Coronary artery (tissue), 2 donors: ENCODE measurements at regions not wholly inside any gene's neighbourhood (a gene's known extent, or its start where the extent isn't known, plus 50 kb on each side); places are given as distances from the start of the nearest gene placed in this dataset.

ENCODE experiments used
- DNase-seq: peaks from one replicate; pipeline ENCODE4 v3.0.0-alpha.2; 2017; ENCODE audit warnings: low spot score
- H3K27ac ChIP-seq, 2 donors: fragments of 200-600 bp; sonication (generic); one replicate each; pipeline ENCODE4 v1.5.1; 2016 to 2019
- H3K4me3 ChIP-seq: fragments of 200-600 bp; sonication (generic); 2 replicates; pipeline ENCODE4 v1.5.1; 2016; ENCODE audit warnings: mild to moderate bottlenecking, moderate library complexity
- TF ChIP-seq, protein P1 (sequence below): fragments of 200-600 bp; sonication (generic); IDR thresholded peaks from one replicate; pipeline ENCODE4 v1.5.1; 2019; ENCODE audit warnings: antibody characterized with exemption

DNA sequence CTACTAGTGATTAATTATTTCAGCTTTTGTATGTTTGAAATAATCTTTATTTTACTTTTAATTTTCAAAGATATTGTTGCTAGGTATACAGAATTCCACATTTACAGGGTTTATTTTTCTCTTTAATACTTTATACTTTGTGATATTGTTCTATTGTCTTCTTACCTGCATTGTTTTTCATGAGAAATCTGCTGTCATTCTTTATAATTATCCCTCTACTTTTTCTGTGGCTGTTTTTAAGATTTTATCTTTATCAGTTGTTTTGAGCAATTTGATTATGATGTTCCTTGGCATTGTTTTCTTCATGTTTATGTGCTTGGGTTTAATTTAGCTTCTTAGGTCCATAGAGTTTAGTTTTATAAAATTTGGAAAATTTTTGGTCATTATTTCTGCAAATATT lies 168.6 kb downstream of the DTWD1 start:
- DNase-seq = no peak
- no peak overlapping the region for H3K4me3 ChIP-seq
- no peak overlapping the region for H3K27ac ChIP-seq
- TF ChIP-seq, protein P1, sequence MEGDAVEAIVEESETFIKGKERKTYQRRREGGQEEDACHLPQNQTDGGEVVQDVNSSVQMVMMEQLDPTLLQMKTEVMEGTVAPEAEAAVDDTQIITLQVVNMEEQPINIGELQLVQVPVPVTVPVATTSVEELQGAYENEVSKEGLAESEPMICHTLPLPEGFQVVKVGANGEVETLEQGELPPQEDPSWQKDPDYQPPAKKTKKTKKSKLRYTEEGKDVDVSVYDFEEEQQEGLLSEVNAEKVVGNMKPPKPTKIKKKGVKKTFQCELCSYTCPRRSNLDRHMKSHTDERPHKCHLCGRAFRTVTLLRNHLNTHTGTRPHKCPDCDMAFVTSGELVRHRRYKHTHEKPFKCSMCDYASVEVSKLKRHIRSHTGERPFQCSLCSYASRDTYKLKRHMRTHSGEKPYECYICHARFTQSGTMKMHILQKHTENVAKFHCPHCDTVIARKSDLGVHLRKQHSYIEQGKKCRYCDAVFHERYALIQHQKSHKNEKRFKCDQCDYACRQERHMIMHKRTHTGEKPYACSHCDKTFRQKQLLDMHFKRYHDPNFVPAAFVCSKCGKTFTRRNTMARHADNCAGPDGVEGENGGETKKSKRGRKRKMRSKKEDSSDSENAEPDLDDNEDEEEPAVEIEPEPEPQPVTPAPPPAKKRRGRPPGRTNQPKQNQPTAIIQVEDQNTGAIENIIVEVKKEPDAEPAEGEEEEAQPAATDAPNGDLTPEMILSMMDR = no peak

DNA sequence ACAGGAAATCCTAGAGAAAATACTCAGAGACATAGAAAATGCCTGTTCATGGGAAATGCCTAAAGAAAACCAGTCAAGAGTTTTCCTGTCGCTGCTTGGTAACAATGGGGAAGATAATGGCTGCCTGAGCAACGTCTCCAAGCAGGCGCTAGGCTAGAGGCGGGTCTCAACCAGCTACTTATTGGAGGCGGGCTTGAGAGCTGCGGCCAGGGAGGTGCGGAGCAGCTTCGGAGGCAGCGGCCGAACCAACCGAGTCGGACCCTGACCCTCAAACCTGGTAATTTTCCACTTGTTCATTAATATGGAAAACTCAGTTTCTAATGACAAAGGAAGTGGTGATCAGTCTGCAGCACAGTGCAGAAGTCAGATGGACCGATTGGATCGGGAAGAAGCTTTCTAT lies 173.1 kb downstream of the DTWD1 start:
- DNase-seq = no peak
- Histone ChIP-seq H3K27ac (no peak overlapping the region), H3K4me3 (no peak overlapping the region)
- TF ChIP-seq, protein P1 = no peak

DNA sequence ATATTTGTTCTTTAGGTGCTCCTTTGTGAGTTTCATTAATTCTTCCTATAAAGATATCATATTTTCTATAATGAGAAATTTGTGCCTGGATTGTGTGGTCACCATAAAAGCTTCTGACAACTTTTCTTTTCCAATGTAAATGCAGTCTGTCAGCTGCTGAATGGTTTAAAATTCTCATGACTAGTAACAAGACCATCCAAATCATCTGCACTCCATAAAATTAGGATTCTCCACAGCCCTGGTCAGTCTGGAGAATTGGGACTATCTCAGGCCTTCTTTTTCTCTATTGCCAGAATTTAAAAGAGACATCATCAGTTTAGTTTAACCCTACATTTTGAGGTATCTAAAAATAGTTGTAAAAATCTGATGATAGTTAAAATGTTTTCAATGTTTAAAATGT lies 180.9 kb downstream of the DTWD1 start:
- no peak overlapping the region for H3K4me3 ChIP-seq
- H3K27ac ChIP-seq = no peak overlapping the region
- TF ChIP-seq, protein P1 = no peak
- no peak for DNase-seq
